ENCODE measurements at regions not wholly inside any gene's neighbourhood (a gene's known extent, or its start where the extent isn't known, plus 50 kb on each side); places are given as distances from the start of the nearest gene placed in this dataset.

GRCh38 chr1:57868239-57868638 lies 444.4 kb upstream of the DAB1 start:
- DNase-seq (ENCODE audit: low read depth in 2 of 2), result no peak

- no peak for DNase-seq (ENCODE audit: low read depth in 2 of 2)
These were observed 443.1 kb upstream of the DAB1 start for GRCh38 chr1:57866998-57867397.

- DNase-seq (ENCODE audit: low read depth in 2 of 2), result no peak
These were observed 437.2 kb upstream of the DAB1 start for GRCh38 chr1:57860931-57861565.

DNA sequence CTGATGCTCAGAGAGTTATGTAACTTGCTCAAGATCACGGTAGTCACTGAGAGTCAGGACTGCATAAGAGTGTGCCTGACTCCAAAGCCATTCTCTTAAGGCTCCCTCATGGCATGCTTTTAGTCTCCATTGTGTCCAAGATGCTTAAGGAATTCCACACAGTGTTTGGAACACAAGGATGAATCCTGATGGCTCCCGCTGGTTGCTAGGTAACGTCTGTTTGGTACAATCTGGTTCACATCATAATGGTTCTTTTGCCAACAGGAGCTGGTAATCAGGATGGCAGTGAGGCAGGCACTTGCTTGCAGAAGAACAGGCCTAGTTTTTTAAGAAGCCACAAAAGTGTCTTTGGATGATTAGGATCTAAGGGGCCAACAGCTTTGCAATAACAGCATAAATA lies 436.5 kb upstream of the DAB1 start:
- no peak for DNase-seq (ENCODE audit: low read depth in 2 of 2)

- DNase-seq (ENCODE audit: low read depth in 2 of 2), result no peak
These were observed 434.9 kb upstream of the DAB1 start for GRCh38 chr1:57858740-57859139.

GRCh38 chr1:57857809-57858208 lies 433.9 kb upstream of the DAB1 start:
- no peak for DNase-seq (ENCODE audit: low read depth in 2 of 2)

DNA sequence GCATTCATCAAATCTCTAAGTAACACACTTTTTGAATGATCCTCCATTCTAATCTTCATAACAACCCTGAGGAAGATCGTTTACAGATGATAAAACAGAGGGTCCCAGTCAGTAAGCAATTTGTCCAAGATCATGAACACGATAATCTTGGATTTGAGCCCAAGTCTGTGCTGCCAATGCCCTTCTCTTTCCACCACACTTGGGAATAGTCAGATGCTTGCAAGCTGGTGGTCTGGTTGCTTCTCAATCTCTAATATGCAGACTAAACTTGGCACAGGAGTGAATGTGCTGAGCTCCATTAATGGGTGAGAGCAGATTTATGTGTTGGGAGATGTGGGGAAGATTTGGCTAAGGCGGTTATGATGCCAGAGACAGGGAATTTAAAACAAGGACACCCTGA lies 430.6 kb upstream of the DAB1 start:
- no peak for DNase-seq (ENCODE audit: low read depth in 2 of 2)

DNA sequence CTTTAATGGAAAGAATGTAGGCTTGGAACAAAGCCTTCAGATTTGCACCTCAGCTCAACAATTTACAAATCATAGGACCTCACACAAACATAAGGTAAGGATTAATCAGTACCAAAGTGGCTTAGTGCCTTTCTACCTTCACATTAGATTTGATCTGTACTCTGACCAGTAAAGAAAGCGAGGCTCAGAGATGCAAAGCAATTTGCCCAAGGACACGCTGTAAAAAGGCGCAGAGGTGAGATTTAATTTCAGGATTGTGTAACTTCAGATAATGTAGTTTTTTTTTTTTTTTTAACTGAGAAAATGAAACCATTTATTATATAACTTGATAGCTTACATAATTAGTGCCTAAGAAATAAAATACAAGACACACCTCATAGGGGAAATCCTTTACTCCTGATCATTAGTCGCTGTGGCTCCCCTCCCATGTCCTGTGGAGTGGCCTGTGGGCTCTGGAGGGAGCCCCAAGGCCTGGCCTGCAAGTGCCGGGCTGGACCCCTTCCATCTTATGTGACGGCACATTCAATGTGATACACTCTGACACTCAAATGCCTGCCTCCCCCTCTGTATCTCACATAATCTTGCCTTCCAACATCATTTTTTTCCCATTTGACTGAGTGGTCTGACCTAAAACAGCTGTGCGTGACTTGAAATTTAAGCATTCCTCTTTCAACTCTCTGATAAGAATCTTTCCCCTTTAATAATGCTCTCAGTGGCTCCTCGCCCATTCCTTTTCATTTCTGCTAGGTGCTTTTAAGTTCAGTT lies 426.5 kb upstream of the DAB1 start:
- DNase-seq (ENCODE audit: low read depth in 2 of 2), result no peak

- DNase-seq (ENCODE audit: low read depth in 2 of 2), result no peak
These were observed 424.5 kb upstream of the DAB1 start for GRCh38 chr1:57848406-57848805.

DNA sequence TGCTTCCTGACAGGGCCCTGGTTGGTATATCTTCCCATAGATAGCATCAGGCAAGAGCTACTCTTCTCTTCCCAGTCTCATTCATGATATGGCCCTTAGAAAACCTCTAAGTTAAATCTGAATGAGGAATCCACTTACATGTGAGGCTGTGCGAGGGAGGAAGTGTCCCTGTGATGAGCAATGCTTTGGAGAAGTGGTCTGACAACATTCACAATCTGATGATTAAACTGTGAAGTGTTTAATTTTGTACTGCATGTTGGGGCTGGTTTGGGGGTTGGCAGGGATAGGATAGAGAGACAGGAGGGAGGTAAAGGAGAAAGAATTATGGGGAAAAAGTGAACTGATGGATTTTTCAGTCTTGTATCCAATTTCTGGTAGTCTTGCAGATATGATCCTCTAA lies 421.2 kb upstream of the DAB1 start:
- no peak for DNase-seq (ENCODE audit: low read depth in 2 of 2)

DNA sequence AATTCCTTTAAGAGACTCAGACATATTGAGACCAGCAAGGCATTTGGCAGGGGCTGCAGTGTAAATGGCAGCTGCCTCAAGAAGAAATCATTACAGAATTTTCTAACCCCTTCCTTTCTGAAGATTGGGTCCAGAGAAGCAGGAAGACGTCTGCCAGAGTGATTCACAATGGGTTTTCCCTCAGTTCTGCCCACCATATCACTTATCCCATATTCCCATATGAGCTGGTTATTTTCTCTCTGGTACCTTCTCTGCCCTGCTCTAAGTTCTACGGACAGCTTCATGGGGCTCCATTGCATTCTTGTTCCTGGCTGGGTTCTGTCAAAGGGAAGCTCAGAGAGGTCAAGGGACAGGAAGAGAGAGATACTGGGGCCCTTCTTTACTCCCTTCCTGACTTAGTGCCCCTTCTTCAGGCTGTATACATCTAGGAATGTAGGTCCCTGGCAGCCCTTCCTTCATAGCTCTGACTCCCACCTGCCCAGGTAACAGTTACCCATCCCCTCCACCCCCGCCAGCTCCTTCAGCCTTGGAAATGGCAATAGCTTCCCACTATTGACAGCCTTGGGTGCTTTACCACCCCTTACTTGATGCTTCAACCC lies 420.6 kb upstream of the DAB1 start:
- no peak for DNase-seq (ENCODE audit: low read depth in 2 of 2)

DNA sequence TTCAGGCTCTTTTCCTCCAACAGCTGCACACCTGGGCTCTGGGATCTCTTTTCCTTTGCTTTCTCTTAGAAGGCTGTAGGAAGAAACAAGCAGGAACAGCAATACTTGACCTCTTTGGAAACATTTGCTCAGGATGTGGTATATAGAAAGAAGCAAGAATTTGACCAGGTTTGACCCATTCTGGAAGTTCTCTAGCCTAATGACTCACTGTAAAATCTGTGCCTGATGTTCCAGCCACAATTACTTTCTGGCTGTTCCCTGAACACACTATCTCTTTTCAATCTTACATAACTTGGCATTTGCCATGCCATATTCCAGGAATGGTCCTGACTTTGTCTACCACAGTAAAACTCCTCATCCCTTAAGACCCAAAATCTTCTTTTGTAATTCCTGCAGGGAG lies 419.9 kb upstream of the DAB1 start:
- no peak for DNase-seq (ENCODE audit: low read depth in 2 of 2)

DNA sequence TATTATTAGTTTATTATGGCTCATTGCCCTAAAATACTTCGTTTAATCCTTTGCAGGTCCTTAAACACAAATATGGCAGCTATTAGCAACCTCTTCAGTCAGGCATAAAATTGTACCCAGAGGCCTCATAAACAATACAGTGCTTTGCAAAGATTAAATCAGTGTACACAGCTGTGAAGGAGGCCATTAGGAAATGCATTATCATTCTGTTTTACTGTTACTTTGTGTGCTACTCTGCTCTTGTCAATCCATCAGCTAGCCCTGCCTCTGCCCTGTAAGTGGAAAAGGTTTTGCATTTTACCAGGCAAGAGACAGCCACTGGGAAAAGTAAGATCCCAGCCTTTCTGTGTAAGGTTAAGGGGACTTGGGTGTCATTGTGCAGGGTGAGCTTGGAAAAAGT lies 415.7 kb upstream of the DAB1 start:
- no peak for DNase-seq (ENCODE audit: low read depth in 2 of 2)

DNA sequence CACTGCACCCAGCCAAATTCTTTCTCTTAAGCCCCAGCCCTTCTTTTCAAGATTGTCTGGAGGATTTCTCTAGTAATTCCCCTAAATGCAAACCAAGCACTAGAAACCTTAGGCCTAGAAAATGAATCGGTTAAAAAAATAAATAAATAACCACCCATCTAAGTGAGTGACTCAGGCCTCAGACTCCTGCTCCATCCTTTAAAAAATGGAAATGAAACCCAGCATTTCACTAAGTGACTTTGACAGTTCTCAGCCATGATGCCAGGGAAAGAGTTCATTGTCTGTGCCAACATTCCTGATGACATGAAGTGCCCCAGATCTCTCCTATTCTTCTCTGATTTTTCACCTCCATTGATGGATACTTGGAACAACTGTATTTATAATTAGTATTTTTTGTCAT lies 415.2 kb upstream of the DAB1 start:
- no peak for DNase-seq (ENCODE audit: low read depth in 2 of 2)

- DNase-seq (ENCODE audit: low read depth in 2 of 2), result no peak
These were observed 411.8 kb upstream of the DAB1 start for GRCh38 chr1:57835620-57836019.

GRCh38 chr1:57833296-57833695 lies 409.4 kb upstream of the DAB1 start:
- DNase-seq (ENCODE audit: low read depth in 2 of 2), result no peak

GRCh38 chr1:57832612-57833011 lies 408.8 kb upstream of the DAB1 start:
- no peak for DNase-seq (ENCODE audit: low read depth in 2 of 2)

GRCh38 chr1:57831624-57832023 lies 407.8 kb upstream of the DAB1 start:
- no peak for DNase-seq (ENCODE audit: low read depth in 2 of 2)

DNA sequence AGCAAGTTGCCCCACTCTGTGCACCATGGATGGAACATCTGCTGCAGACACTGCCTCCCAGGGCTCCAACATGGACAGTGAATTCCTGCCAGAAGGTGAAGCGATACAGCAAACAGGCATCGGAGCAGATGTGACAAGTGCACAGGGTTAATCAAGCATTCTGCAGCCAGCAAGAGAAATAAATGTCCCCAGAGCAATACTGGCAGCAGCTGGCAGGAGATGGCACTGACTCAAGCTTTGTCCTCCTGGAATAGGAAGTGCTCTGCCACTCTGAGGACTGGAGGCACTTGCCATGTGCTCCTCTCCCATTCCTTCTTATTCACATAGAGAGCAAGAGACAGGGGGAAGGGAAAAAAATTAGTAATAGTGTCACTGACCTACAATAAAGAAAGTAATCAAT lies 402.7 kb upstream of the DAB1 start:
- DNase-seq (ENCODE audit: low read depth in 2 of 2), result no peak

DNA sequence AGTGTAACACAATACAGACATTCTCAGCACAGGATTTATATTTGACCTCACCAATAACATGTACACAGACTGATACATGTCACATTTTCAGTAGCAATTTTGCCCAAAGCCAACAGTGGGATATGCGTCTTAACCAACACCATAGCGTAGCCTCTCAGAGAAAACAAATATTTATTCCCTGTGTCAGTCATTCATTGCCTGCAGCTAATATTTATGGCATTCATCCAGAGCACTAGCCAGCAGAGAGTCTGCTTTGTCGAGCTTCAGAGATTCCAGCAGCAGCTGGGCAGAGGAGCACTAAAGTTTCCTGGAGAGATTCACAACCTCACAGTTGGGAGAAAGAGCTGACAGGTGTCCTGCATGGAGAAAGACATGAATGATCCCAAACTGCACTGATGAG lies 400.7 kb upstream of the DAB1 start:
- DNase-seq (ENCODE audit: low read depth in 2 of 2), result no peak

DNA sequence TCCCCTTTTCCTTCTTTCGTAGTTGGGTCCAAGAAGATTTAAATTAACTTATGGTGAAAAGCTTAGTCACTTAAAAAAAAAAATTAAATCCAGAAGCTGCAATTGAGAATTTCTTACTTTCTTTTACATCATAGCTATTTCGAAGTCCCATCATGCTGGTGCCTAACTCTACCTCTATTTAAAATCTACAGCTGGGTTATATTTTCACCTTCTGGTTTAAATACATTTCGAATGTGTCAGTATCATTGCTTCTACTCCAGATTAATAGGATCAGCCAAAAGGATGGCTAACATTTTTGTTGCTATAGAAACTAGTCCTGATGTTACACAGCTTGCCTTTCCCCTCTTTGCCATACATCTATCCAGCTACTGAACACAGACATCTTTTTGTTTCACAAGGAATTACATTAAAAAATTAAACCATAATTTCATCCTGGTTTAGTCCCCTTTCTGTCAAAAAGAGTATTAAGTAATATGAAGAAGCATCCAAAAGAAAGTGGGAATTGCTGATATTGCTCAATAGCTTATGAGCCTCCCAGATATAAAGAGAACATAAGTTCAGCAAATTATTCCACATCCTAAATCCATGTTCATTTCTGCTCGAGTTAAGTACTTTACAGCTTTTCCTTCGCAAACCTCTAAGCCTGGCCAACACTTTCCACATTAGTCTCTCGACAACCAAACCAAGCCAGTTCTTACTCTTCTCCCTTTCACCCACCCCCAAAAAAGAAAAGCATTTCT lies 396.7 kb upstream of the DAB1 start:
- no peak for DNase-seq (ENCODE audit: low read depth in 2 of 2)

- DNase-seq (ENCODE audit: low read depth in 2 of 2), result no peak
These were observed 396.0 kb upstream of the DAB1 start for GRCh38 chr1:57819893-57820292.

GRCh38 chr1:57803586-57803985 lies 379.7 kb upstream of the DAB1 start:
- DNase-seq (ENCODE audit: low read depth in 2 of 2), result no peak

Data from stimulated activated CD4-positive, alpha-beta T cell treated with anti-CD3 and anti-CD28 coated beads, Interleukin-1b, Interleukin-23, amount 100 ng/mL, for 1 hour (primary cell).